BJ (cell line): ENCODE measurements at regions not wholly inside any gene's neighbourhood (a gene's known extent, or its start where the extent isn't known, plus 50 kb on each side); places are given as distances from the start of the nearest gene placed in this dataset.

ENCODE experiments used
- CTCF ChIA-PET: fragments of 350-600 bp; formaldehyde crosslinking; extraction: SDS; loops from one replicate; lab custom pipeline; 2021; ENCODE audit warnings: antibody characterized with exemption, inconsistent platforms; lab: Yijun Ruan, JAX
- POLR2A ChIA-PET: fragments of 300-600 bp; sonication (Branson Sonifier 250); formaldehyde crosslinking; extraction: SDS; loops from one replicate; lab custom pipeline; 2021; ENCODE audit warnings: antibody characterized with exemption; lab: Charles Lee
- DNase-seq: peaks from one replicate; pipeline ENCODE4 v3.0.0-alpha.2; 2011; ENCODE audit warnings: low read depth
- H3K27me3 ChIP-seq: 2 replicates; pipeline ENCODE4 v1.6.0; 2011; ENCODE audit warnings: low read length; ENCODE audit not compliant: control insufficient read depth, insufficient read depth
- H3K36me3 ChIP-seq: 2 replicates; pipeline ENCODE4 v1.5.1; 2011; ENCODE audit warnings: low read length; ENCODE audit not compliant: control insufficient read depth, insufficient read depth
- H3K4me3 ChIP-seq: 2 replicates; pipeline ENCODE4 v1.5.1; 2011; ENCODE audit warnings: low read depth, mild to moderate bottlenecking, control low read depth, low read length
- CTCF ChIP-seq: IDR thresholded peaks from 2 replicates; pipeline ENCODE4 v1.5.1; 2011; ENCODE audit warnings: low read depth, mild to moderate bottlenecking, control low read depth, inconsistent platforms, low read length, moderate library complexity; ENCODE audit not compliant: insufficient read depth

GRCh38 chr10:36053775-36054174 is 411.7 kb upstream of the FZD8 start:
- Histone ChIP-seq H3K36me3 (no peaks in the 10 kb centered on the region), H3K27me3 (no peaks in the 10 kb centered on the region), H3K4me3 (no peak overlapping the region)
- no peak for TF ChIP-seq CTCF
- CTCF ChIA-PET = interaction anchor here (0.7 kb wide), 1 partner anchor 14 kb away, joined by 3 read pairs; no protein-coding TSS in a partner anchor
- DNase-seq = no peak
- POLR2A ChIA-PET = no interaction called here

GRCh38 chr10:36053271-36053670 is 411.2 kb upstream of the FZD8 start:
- Histone ChIP-seq H3K27me3 (no peaks in the 10 kb centered on the region), H3K36me3 (no peaks in the 10 kb centered on the region), H3K4me3 (no peak overlapping the region)
- CTCF ChIA-PET = interaction anchor here (0.7 kb wide), 1 partner anchor 13 kb away, joined by 3 read pairs; no protein-coding TSS in a partner anchor
- no peak for DNase-seq
- no peak for TF ChIP-seq CTCF
- POLR2A ChIA-PET = no interaction called here

- no peak overlapping the region for H3K4me3 ChIP-seq
- no peaks in the 10 kb centered on the region for H3K36me3 ChIP-seq
- no peak for TF ChIP-seq CTCF
- POLR2A ChIA-PET = no interaction called here
- CTCF ChIA-PET = no interaction called here
- H3K27me3 ChIP-seq = no peaks in the 10 kb centered on the region
- DNase-seq = no peak
Measured at GRCh38 chr10:36051500-36051991, 409.4 kb upstream of the FZD8 start.

- POLR2A ChIA-PET = no interaction called here
- H3K27me3 ChIP-seq = no peaks in the 10 kb centered on the region
- CTCF ChIA-PET = no interaction called here
- H3K4me3 ChIP-seq = no peak overlapping the region
- DNase-seq = no peak
- H3K36me3 ChIP-seq = no peaks in the 10 kb centered on the region
- no peak for TF ChIP-seq CTCF
Measured at GRCh38 chr10:36050763-36051499, 408.8 kb upstream of the FZD8 start.

- POLR2A ChIA-PET = no interaction called here
- TF ChIP-seq CTCF = no peak
- Histone ChIP-seq H3K36me3 (no peaks in the 10 kb centered on the region), H3K4me3 (no peak overlapping the region), H3K27me3 (no peaks in the 10 kb centered on the region)
- CTCF ChIA-PET = no interaction called here
- no peak for DNase-seq
Measured at GRCh38 chr10:36048780-36049179, 406.7 kb upstream of the FZD8 start.
